ENCODE measurements at regions not wholly inside any gene's neighbourhood (a gene's known extent, or its start where the extent isn't known, plus 50 kb on each side); places are given as distances from the start of the nearest gene placed in this dataset.

DNA sequence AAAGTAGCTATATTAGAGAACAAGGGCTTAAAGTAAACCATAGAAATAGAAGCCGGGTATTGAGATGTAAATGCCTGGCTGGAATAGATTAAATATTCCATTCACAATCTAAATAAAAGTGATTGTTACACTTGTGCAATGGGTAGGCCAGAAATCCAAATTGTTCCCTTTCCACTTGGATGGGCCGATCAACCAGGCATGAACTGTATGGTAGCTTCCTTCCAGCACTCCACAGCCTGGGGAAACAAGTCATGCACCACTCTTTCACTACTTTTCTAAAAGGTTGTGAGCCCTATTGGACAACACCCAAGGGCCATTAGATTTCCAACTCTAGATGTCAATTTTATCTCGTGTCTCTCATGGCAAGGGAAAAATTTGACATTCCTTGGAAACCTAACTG lies 407.3 kb upstream of the HSFY2 start:
- H3K27ac ChIP-seq (ENCODE audit: low read length): no peak overlapping the region
- no peaks in the 10 kb centered on the region for H3K36me3 ChIP-seq (ENCODE audit: control insufficient read depth, insufficient read depth, low read length)
- TF ChIP-seq POLR2AphosphoS5 (IDR thresholded peaks at IDR 0.05; ENCODE audit: low read depth, low read length): no peak
- no peak for ATAC-seq
- CTCF ChIA-PET: no interaction called here
- BruUV-seq (replicated peaks): no TSS peak
- no peaks in the 10 kb centered on the region for H3K27me3 ChIP-seq (ENCODE audit: control insufficient read depth, insufficient read depth, low read length)
- intact Hi-C loops (cut with micrococcal nuclease; ENCODE audit: unreplicated experiment): no loop called here
- H3K4me3 ChIP-seq (ENCODE audit: low read depth in 2 of 2, low read length in 2 of 2): no peak overlapping the region
- POLR2A ChIA-PET: no interaction called here
- no peak for DNase-seq (ENCODE audit: low read depth, low spot score)
- H3K4me1 ChIP-seq (ENCODE audit: control insufficient read depth, insufficient read depth, low read length): no peaks in the 10 kb centered on the region
- no peaks in the 10 kb centered on the region for H3K9me3 ChIP-seq (ENCODE audit: control insufficient read depth, insufficient read depth, low read depth, low read length)
- in situ Hi-C loops (cut with HindIII; ENCODE audit: low pct_unique_long_range_greater_than_20kb, low sequenced_read_pairs): no loop called here

DNA sequence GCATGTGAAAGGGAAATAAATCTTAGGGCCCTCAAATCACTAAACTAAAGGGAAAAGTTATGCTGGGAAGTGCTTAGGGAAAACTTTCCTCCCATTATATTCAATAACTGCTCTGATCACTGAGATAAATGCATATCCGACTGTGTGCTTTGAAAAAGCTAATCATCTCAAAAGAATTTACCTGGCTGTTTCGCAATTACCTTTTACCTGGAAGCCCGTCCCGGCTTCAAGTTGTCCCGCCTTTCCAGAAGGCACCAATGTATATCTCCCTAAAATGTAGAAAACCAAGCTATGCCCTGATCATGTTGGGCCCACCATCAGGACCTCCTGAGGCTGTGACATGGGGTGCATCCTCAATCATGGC lies 394.6 kb upstream of the HSFY2 start:
- BruUV-seq (replicated peaks): no TSS peak
- no peaks in the 10 kb centered on the region for H3K4me1 ChIP-seq (ENCODE audit: control insufficient read depth, insufficient read depth, low read length)
- no peaks in the 10 kb centered on the region for H3K27me3 ChIP-seq (ENCODE audit: control insufficient read depth, insufficient read depth, low read length)
- H3K9me3 ChIP-seq (ENCODE audit: control insufficient read depth, insufficient read depth, low read depth, low read length): no peaks in the 10 kb centered on the region
- CTCF ChIA-PET: no interaction called here
- TF ChIP-seq, protein P1, sequence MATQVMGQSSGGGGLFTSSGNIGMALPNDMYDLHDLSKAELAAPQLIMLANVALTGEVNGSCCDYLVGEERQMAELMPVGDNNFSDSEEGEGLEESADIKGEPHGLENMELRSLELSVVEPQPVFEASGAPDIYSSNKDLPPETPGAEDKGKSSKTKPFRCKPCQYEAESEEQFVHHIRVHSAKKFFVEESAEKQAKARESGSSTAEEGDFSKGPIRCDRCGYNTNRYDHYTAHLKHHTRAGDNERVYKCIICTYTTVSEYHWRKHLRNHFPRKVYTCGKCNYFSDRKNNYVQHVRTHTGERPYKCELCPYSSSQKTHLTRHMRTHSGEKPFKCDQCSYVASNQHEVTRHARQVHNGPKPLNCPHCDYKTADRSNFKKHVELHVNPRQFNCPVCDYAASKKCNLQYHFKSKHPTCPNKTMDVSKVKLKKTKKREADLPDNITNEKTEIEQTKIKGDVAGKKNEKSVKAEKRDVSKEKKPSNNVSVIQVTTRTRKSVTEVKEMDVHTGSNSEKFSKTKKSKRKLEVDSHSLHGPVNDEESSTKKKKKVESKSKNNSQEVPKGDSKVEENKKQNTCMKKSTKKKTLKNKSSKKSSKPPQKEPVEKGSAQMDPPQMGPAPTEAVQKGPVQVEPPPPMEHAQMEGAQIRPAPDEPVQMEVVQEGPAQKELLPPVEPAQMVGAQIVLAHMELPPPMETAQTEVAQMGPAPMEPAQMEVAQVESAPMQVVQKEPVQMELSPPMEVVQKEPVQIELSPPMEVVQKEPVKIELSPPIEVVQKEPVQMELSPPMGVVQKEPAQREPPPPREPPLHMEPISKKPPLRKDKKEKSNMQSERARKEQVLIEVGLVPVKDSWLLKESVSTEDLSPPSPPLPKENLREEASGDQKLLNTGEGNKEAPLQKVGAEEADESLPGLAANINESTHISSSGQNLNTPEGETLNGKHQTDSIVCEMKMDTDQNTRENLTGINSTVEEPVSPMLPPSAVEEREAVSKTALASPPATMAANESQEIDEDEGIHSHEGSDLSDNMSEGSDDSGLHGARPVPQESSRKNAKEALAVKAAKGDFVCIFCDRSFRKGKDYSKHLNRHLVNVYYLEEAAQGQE (IDR thresholded peaks at IDR 0.05; ENCODE audit: insufficient read depth in 1 of 2, low read depth in 2 of 2, low read length in 1 of 2): no peak
- TF ChIP-seq, protein P2, sequence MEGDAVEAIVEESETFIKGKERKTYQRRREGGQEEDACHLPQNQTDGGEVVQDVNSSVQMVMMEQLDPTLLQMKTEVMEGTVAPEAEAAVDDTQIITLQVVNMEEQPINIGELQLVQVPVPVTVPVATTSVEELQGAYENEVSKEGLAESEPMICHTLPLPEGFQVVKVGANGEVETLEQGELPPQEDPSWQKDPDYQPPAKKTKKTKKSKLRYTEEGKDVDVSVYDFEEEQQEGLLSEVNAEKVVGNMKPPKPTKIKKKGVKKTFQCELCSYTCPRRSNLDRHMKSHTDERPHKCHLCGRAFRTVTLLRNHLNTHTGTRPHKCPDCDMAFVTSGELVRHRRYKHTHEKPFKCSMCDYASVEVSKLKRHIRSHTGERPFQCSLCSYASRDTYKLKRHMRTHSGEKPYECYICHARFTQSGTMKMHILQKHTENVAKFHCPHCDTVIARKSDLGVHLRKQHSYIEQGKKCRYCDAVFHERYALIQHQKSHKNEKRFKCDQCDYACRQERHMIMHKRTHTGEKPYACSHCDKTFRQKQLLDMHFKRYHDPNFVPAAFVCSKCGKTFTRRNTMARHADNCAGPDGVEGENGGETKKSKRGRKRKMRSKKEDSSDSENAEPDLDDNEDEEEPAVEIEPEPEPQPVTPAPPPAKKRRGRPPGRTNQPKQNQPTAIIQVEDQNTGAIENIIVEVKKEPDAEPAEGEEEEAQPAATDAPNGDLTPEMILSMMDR (IDR thresholded peaks at IDR 0.05): no peak
- TF ChIP-seq POLR2AphosphoS5 (IDR thresholded peaks at IDR 0.05; ENCODE audit: low read depth, low read length) (no peak), TCF7L2 (IDR thresholded peaks at IDR 0.05; ENCODE audit: low read depth, low read length) (no peak), SIN3A (IDR thresholded peaks at IDR 0.05; ENCODE audit: borderline replicate concordance, insufficient read depth, low read depth, low read length) (no peak)
- H3K36me3 ChIP-seq (ENCODE audit: control insufficient read depth, insufficient read depth, low read length): no peaks in the 10 kb centered on the region
- H3K4me3 ChIP-seq (ENCODE audit: low read depth in 2 of 2, low read length in 2 of 2): no peak overlapping the region
- ATAC-seq (no peak), DNase-seq (ENCODE audit: low read depth, low spot score) (no peak)
- no peak overlapping the region for H3K27ac ChIP-seq (ENCODE audit: low read length)
- intact Hi-C loops (cut with micrococcal nuclease; ENCODE audit: unreplicated experiment): no loop called here
- in situ Hi-C loops (cut with HindIII; ENCODE audit: low pct_unique_long_range_greater_than_20kb, low sequenced_read_pairs): no loop called here
- POLR2A ChIA-PET: no interaction called here

DNA sequence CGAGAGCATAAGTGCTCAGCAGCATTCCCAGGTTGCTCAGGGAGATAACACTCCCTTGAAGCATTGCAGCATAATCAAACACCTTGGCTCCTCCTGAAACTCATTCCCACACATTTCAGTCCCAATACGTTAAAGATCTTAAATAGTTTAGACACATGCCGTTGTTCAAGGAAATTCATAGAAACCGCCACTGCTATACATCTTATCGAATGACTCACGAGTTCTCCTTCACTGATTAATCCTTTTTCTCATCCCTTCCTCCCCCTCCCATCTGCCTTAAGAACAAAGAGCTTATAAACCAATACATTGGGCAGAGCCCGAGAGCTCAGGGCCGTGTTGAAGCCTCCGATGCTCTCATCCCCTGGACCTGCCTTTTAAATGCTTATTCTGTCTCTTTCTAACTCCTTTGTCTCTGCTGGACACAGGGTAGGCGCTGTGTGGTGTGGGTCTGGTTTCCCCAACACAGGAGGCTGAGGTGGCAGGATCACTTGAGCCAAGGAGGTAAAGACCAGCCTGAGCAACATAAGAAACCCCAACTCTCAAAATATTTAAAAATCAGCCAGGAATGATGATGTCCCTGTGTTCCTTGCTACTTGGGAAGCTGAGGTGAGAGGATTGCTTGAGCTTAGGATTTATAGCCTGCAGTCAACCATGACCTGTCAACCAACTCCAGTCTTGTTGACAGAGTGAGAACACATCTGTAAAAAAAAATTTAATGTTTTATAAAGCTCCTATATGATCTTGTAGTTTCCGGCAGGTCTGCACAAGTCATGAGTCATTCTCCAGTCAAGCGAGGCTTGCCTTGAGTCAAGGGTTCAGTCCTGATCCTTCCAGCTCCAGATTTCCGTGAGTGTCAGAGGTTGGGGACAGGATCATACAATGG lies 394.0 kb upstream of the HSFY2 start:
- no peaks in the 10 kb centered on the region for H3K27me3 ChIP-seq (ENCODE audit: control insufficient read depth, insufficient read depth, low read length)
- H3K4me1 ChIP-seq (ENCODE audit: control insufficient read depth, insufficient read depth, low read length): no peaks in the 10 kb centered on the region
- no peak overlapping the region for H3K4me3 ChIP-seq (ENCODE audit: low read depth in 2 of 2, low read length in 2 of 2)
- no peak for ATAC-seq
- in situ Hi-C loops (cut with HindIII; ENCODE audit: low pct_unique_long_range_greater_than_20kb, low sequenced_read_pairs): no loop called here
- TF ChIP-seq, protein P1 (IDR thresholded peaks at IDR 0.05; ENCODE audit: insufficient read depth in 1 of 2, low read depth in 2 of 2, low read length in 1 of 2): no peak
- TF ChIP-seq SIN3A (IDR thresholded peaks at IDR 0.05; ENCODE audit: borderline replicate concordance, insufficient read depth, low read depth, low read length): no peak
- no peak for TF ChIP-seq POLR2AphosphoS5 (IDR thresholded peaks at IDR 0.05; ENCODE audit: low read depth, low read length)
- TF ChIP-seq, protein P2 (IDR thresholded peaks at IDR 0.05): no peak
- no peak for TF ChIP-seq TCF7L2 (IDR thresholded peaks at IDR 0.05; ENCODE audit: low read depth, low read length)
- POLR2A ChIA-PET: no interaction called here
- intact Hi-C loops (cut with micrococcal nuclease; ENCODE audit: unreplicated experiment): no loop called here
- H3K36me3 ChIP-seq (ENCODE audit: control insufficient read depth, insufficient read depth, low read length): no peaks in the 10 kb centered on the region
- H3K9me3 ChIP-seq (ENCODE audit: control insufficient read depth, insufficient read depth, low read depth, low read length): no peaks in the 10 kb centered on the region
- CTCF ChIA-PET: no interaction called here
- no peak overlapping the region for H3K27ac ChIP-seq (ENCODE audit: low read length)
- BruUV-seq (replicated peaks): no TSS peak
- no peak for DNase-seq (ENCODE audit: low read depth, low spot score)
